HepG2 (cell line): ENCODE measurements at regions not wholly inside any gene's neighbourhood (a gene's known extent, or its start where the extent isn't known, plus 50 kb on each side); places are given as distances from the start of the nearest gene placed in this dataset.

Experiments used
- AGO1 ChIP-seq: fragments of 200-400 bp; formaldehyde crosslinking; IDR thresholded peaks from 2 replicates; pipeline ENCODE4 v1.6.1; 2017; ENCODE audit warnings: mild to moderate bottlenecking, low read depth, low read length, moderate library complexity; ENCODE audit not compliant: poor library complexity, severe bottlenecking
- ATF7 ChIP-seq, 2 experiments: fragments of 450-650 bp in 1 of 2; sonication (generic) in 1 of 2; formaldehyde crosslinking in 1 of 2; IDR thresholded peaks; 2 replicates each; pipeline versions ENCODE4 v1.4.0 to v1.6.1; 2016 to 2020; ENCODE audit warnings: antibody characterized with exemption in 1 of 2, mild to moderate bottlenecking in 1 of 2, missing genetic modification reagents in 1 of 2
- IRX3 ChIP-seq: sonication (generic); formaldehyde crosslinking; IDR thresholded peaks from 2 replicates; pipeline ENCODE4 v1.8.1; 2023; ENCODE audit warnings: mild to moderate bottlenecking, low read depth, missing genetic modification reagents, borderline replicate concordance
- KDM2A ChIP-seq: sonication (generic); formaldehyde crosslinking; IDR thresholded peaks from 2 replicates; pipeline ENCODE4 v1.4.0; 2020; ENCODE audit warnings: low read depth, missing genetic modification reagents, borderline replicate concordance
- MED1 ChIP-seq: sonication (generic); formaldehyde crosslinking; IDR thresholded peaks from 2 replicates; pipeline ENCODE4 v1.4.0; 2020; ENCODE audit warnings: missing genetic modification reagents
- PLRG1 ChIP-seq: fragments of 450-650 bp; conservative IDR thresholded peaks from 2 replicates; pipeline ENCODE4 v1.6.1; 2016
- RXRB ChIP-seq: IDR thresholded peaks from 2 replicates; pipeline ENCODE4 v1.6.1; 2016; ENCODE audit warnings: borderline replicate concordance, missing genetic modification reagents, missing compliant biosample characterization
- SP2 ChIP-seq: sonication (generic); formaldehyde crosslinking; IDR thresholded peaks from 2 replicates; pipeline ENCODE4 v1.5.1; 2020; ENCODE audit warnings: mild to moderate bottlenecking, missing genetic modification reagents
- TEAD2 ChIP-seq: sonication (generic); formaldehyde crosslinking; IDR thresholded peaks from 2 replicates; pipeline ENCODE4 v1.9.0; 2021; ENCODE audit warnings: missing genetic modification reagents
- ZFP37 ChIP-seq: sonication (generic); formaldehyde crosslinking; IDR thresholded peaks from 2 replicates; pipeline ENCODE4 v1.4.0; 2020; ENCODE audit warnings: missing genetic modification reagents, borderline replicate concordance
- ZFP90 ChIP-seq: sonication (generic); formaldehyde crosslinking; IDR thresholded peaks from 2 replicates; pipeline ENCODE4 v1.8.0; 2022; ENCODE audit warnings: missing genetic modification reagents, mild to moderate bottlenecking, inconsistent platforms, borderline replicate concordance
- ZNF256 ChIP-seq: sonication (generic); formaldehyde crosslinking; conservative IDR thresholded peaks from 2 replicates; pipeline ENCODE4 v1.4.0; 2020; ENCODE audit warnings: missing genetic modification reagents
- ZNF34 ChIP-seq: sonication (generic); formaldehyde crosslinking; IDR thresholded peaks from 2 replicates; pipeline ENCODE4 v1.4.0; 2020; ENCODE audit warnings: mild to moderate bottlenecking, missing genetic modification reagents, borderline replicate concordance
- ZNF747 ChIP-seq: sonication (generic); formaldehyde crosslinking; IDR thresholded peaks from 2 replicates; pipeline ENCODE4 v1.8.1; 2023; ENCODE audit warnings: missing genetic modification reagents, mild to moderate bottlenecking, borderline replicate concordance
- TF ChIP-seq, protein P1 (sequence below): sonication (generic); formaldehyde crosslinking; IDR thresholded peaks from 2 replicates; pipeline ENCODE4 v1.8.0; 2022; ENCODE audit warnings: mild to moderate bottlenecking, missing genetic modification reagents
- TF ChIP-seq, protein P2 (sequence below): sonication (generic); formaldehyde crosslinking; IDR thresholded peaks from 2 replicates; pipeline ENCODE4 v1.4.0; 2020; ENCODE audit warnings: missing genetic modification reagents
- TF ChIP-seq, protein P3 (sequence below): sonication (generic); IDR thresholded peaks from 2 replicates; pipeline ENCODE4 v1.6.1; 2016; ENCODE audit warnings: low read depth, borderline replicate concordance
- TF ChIP-seq, protein P4 (sequence below): sonication (generic); formaldehyde crosslinking; IDR thresholded peaks from 2 replicates; pipeline ENCODE4 v1.5.0; 2020; ENCODE audit warnings: mild to moderate bottlenecking, missing genetic modification reagents

DNA sequence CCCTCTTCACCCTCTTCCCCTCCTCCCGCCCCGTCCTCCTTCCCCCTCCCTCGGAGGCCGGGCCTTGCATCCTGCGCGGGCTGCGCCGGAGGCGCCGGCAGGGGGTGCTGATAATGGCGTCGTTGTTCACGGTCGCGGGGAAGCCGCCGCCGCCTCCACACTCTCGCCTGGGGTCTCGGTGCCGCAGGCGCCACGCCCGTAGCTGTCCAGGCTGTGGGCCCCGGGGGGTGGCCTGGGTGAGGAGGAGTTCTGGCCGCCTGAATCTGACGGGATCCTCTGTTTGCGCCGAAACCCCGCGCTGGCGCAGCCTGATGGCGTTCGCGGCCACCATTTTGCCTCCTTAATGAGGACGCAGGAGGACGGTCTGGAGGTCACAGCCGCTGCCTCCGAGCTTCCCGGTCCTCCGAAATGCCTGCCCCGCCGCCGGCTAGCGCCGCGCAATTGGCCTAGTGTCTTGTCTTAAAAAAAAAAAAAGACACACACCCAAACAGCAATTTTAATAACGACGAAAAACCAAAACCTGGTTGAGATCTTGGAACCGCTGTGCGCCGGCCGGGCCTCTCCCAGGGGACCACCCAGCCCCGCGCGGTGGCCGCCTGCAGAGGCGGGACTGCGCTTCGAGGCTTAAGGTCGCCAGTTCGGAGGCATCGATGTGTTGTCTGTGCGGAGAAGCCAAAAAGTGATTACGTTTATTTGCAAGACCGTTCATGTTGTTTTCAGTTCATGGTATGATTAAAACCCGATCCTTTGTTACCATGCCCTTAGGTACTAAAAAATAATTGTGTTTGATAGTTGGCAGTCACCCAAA lies 106.6 kb upstream of the HNRNPU start (continued):
- TF ChIP-seq, protein P1, sequence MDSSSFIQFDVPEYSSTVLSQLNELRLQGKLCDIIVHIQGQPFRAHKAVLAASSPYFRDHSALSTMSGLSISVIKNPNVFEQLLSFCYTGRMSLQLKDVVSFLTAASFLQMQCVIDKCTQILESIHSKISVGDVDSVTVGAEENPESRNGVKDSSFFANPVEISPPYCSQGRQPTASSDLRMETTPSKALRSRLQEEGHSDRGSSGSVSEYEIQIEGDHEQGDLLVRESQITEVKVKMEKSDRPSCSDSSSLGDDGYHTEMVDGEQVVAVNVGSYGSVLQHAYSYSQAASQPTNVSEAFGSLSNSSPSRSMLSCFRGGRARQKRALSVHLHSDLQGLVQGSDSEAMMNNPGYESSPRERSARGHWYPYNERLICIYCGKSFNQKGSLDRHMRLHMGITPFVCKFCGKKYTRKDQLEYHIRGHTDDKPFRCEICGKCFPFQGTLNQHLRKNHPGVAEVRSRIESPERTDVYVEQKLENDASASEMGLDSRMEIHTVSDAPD (CRISPR knock-in tag): peak; percentile 50; the same call in 1 of the 2 replicates
- TF ChIP-seq ZFP90 (CRISPR knock-in tag) (0 out of 2 replicates have a peak, but pooled peaks have one; percentile 5), KDM2A (CRISPR knock-in tag) (peak; percentile 94), ATF7 (IDR thresholded peaks at IDR 0.05) (no peak), ATF7 (CRISPR knock-in tag; IDR thresholded peaks at IDR 0.05) (no peak), ZFP37 (CRISPR knock-in tag) (0 out of 2 replicates have a peak, but pooled peaks have one; percentile 10), ZNF34 (no peak), TEAD2 (no peak), PLRG1 (no peak), ZNF747 (CRISPR knock-in tag) (peak; percentile 84), MED1 (peak; percentile 45; the same call in 1 of the 2 replicates), SP2 (CRISPR knock-in tag) (no peak), IRX3 (CRISPR knock-in tag) (no peak; the same call in 1 of the 2 replicates), ZNF256 (no peak), RXRB (CRISPR knock-in tag) (peak; percentile 71), AGO1 (no peak)
- TF ChIP-seq, protein P2, sequence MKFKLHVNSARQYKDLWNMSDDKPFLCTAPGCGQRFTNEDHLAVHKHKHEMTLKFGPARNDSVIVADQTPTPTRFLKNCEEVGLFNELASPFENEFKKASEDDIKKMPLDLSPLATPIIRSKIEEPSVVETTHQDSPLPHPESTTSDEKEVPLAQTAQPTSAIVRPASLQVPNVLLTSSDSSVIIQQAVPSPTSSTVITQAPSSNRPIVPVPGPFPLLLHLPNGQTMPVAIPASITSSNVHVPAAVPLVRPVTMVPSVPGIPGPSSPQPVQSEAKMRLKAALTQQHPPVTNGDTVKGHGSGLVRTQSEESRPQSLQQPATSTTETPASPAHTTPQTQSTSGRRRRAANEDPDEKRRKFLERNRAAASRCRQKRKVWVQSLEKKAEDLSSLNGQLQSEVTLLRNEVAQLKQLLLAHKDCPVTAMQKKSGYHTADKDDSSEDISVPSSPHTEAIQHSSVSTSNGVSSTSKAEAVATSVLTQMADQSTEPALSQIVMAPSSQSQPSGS (CRISPR knock-in tag): peak; percentile 9; the same call in 1 of the 2 replicates
- TF ChIP-seq, protein P3, sequence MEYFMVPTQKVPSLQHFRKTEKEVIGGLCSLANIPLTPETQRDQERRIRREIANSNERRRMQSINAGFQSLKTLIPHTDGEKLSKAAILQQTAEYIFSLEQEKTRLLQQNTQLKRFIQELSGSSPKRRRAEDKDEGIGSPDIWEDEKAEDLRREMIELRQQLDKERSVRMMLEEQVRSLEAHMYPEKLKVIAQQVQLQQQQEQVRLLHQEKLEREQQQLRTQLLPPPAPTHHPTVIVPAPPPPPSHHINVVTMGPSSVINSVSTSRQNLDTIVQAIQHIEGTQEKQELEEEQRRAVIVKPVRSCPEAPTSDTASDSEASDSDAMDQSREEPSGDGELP: peak; percentile 28; the same call in 1 of the 2 replicates
- TF ChIP-seq, protein P4, sequence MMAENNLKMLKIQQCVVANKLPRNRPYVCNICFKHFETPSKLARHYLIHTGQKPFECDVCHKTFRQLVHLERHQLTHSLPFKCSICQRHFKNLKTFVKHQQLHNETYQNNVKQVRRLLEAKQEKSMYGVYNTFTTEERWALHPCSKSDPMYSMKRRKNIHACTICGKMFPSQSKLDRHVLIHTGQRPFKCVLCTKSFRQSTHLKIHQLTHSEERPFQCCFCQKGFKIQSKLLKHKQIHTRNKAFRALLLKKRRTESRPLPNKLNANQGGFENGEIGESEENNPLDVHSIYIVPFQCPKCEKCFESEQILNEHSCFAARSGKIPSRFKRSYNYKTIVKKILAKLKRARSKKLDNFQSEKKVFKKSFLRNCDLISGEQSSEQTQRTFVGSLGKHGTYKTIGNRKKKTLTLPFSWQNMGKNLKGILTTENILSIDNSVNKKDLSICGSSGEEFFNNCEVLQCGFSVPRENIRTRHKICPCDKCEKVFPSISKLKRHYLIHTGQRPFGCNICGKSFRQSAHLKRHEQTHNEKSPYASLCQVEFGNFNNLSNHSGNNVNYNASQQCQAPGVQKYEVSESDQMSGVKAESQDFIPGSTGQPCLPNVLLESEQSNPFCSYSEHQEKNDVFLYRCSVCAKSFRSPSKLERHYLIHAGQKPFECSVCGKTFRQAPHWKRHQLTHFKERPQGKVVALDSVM: peak; percentile 95
